ENCODE measurements at regions not wholly inside any gene's neighbourhood (a gene's known extent, or its start where the extent isn't known, plus 50 kb on each side); places are given as distances from the start of the nearest gene placed in this dataset.

- no peaks in the 10 kb centered on the region for H3K27me3 ChIP-seq (ENCODE audit: control insufficient read depth, insufficient read depth, low read length)
- no peak for DNase-seq
- H3K9me3 ChIP-seq (ENCODE audit: control insufficient read depth in 2 of 3, insufficient read depth in 1 of 3, low read length in 3 of 3), result no peaks in the 10 kb centered on the region
- no peak for TF ChIP-seq CTCF (IDR thresholded peaks at IDR 0.05; ENCODE audit: borderline replicate concordance, extremely low read depth, insufficient read depth)
- no peak overlapping the region for H3K4me3 ChIP-seq (ENCODE audit: low read length in 3 of 3)
- H3K27ac ChIP-seq (ENCODE audit: low read depth in 2 of 2, low read length in 2 of 2), result no peak overlapping the region
- no peaks in the 10 kb centered on the region for H3K36me3 ChIP-seq (ENCODE audit: control insufficient read depth in 2 of 3, insufficient read depth in 3 of 3, low read length in 3 of 3)
- H3K4me1 ChIP-seq (ENCODE audit: control insufficient read depth in 2 of 3, insufficient read depth in 2 of 3, low read depth in 1 of 3, low read length in 3 of 3), result peaks cover 0 to 4% (median 0%) of the 10 kb centered on the region in 3 donors
- no peak for FAIRE-seq
- H3K9ac ChIP-seq (ENCODE audit: low read length in 3 of 3), result no peak overlapping the region
- intact Hi-C loops (cut with DNase I), result no loop called here
Observed at GRCh38 chr10:124253006-124253405, 159.6 kb upstream of the CHST15 start.

- no peak overlapping the region for H3K27ac ChIP-seq (ENCODE audit: low read depth in 2 of 2, low read length in 2 of 2)
Observed at GRCh38 chr10:124252097-124252715, 158.8 kb upstream of the CHST15 start.

GRCh38 chr10:124251317-124252065 lies 158.1 kb upstream of the CHST15 start:
- no peak for DNase-seq
- H3K9me3 ChIP-seq (ENCODE audit: control insufficient read depth in 2 of 3, insufficient read depth in 1 of 3, low read length in 3 of 3), result no peaks in the 10 kb centered on the region
- H3K27ac ChIP-seq (ENCODE audit: low read depth in 2 of 2, low read length in 2 of 2), result no peak overlapping the region
- peaks cover 0 to 4% (median 0%) of the 10 kb centered on the region in 3 donors for H3K4me1 ChIP-seq (ENCODE audit: control insufficient read depth in 2 of 3, insufficient read depth in 2 of 3, low read depth in 1 of 3, low read length in 3 of 3)
- no peak overlapping the region for H3K4me3 ChIP-seq (ENCODE audit: low read length in 3 of 3)
- no peak for TF ChIP-seq CTCF (IDR thresholded peaks at IDR 0.05; ENCODE audit: borderline replicate concordance, extremely low read depth, insufficient read depth)
- no peak overlapping the region for H3K9ac ChIP-seq (ENCODE audit: low read length in 3 of 3)
- FAIRE-seq, result no peak
- H3K27me3 ChIP-seq (ENCODE audit: control insufficient read depth, insufficient read depth, low read length), result no peaks in the 10 kb centered on the region
- H3K36me3 ChIP-seq (ENCODE audit: control insufficient read depth in 2 of 3, insufficient read depth in 3 of 3, low read length in 3 of 3), result no peaks in the 10 kb centered on the region
- intact Hi-C loops (cut with DNase I), result no loop called here

More at GRCh38 chr10:124252097-124252715, 158.8 kb upstream of the CHST15 start:
- Histone ChIP-seq H3K4me1 (ENCODE audit: control insufficient read depth in 2 of 3, insufficient read depth in 2 of 3, low read depth in 1 of 3, low read length in 3 of 3) (peaks cover 0 to 4% (median 0%) of the 10 kb centered on the region in 3 donors), H3K4me3 (ENCODE audit: low read length in 3 of 3) (no peak overlapping the region), H3K36me3 (ENCODE audit: control insufficient read depth in 2 of 3, insufficient read depth in 3 of 3, low read length in 3 of 3) (no peaks in the 10 kb centered on the region), H3K9me3 (ENCODE audit: control insufficient read depth in 2 of 3, insufficient read depth in 1 of 3, low read length in 3 of 3) (no peaks in the 10 kb centered on the region), H3K27me3 (ENCODE audit: control insufficient read depth, insufficient read depth, low read length) (no peaks in the 10 kb centered on the region), H3K9ac (ENCODE audit: low read length in 3 of 3) (no peak overlapping the region)
- FAIRE-seq (no peak), DNase-seq (no peak)
- TF ChIP-seq CTCF (IDR thresholded peaks at IDR 0.05; ENCODE audit: borderline replicate concordance, extremely low read depth, insufficient read depth), result no peak
- intact Hi-C loops (cut with DNase I), result no loop called here

Data from kidney (tissue), 13 donors.